HG03097 (cell line): ENCODE measurements at regions not wholly inside any gene's neighbourhood (a gene's known extent, or its start where the extent isn't known, plus 50 kb on each side); places are given as distances from the start of the nearest gene placed in this dataset.

ENCODE experiments used
- ATAC-seq: cut with Tn5 transposase; IDR thresholded peaks from one replicate; pipeline ENCODE4 v1.9.1; 2021; ENCODE audit not compliant: unreplicated experiment, low FRiP score

GRCh38 chr11:95337972-95338429, 107.0 kb upstream of the SESN3 start:
- peak; percentile 8 for ATAC-seq

GRCh38 chr11:95337175-95337957, 106.4 kb upstream of the SESN3 start:
- peak; percentile 90 for ATAC-seq

- ATAC-seq = no peak
Measured at GRCh38 chr11:95335989-95336388, 105.0 kb upstream of the SESN3 start.

GRCh38 chr11:95331161-95331560, 100.2 kb upstream of the SESN3 start:
- ATAC-seq = no peak

- no peak for ATAC-seq
Measured at GRCh38 chr11:95330302-95330701, 99.3 kb upstream of the SESN3 start.

- no peak for ATAC-seq
Measured at GRCh38 chr11:95327273-95327948, 96.4 kb upstream of the SESN3 start.

GRCh38 chr11:95325777-95326258, 94.8 kb upstream of the SESN3 start:
- ATAC-seq = no peak

- ATAC-seq = no peak
Measured at GRCh38 chr11:95324826-95325225, 93.8 kb upstream of the SESN3 start.

- no peak for ATAC-seq
Measured at GRCh38 chr11:95322539-95322938, 91.5 kb upstream of the SESN3 start.

- ATAC-seq = no peak
Measured at GRCh38 chr11:95318498-95318897, 87.5 kb upstream of the SESN3 start.

GRCh38 chr11:95308512-95309035, 77.6 kb upstream of the SESN3 start:
- no peak for ATAC-seq

GRCh38 chr11:95307286-95307685, 76.3 kb upstream of the SESN3 start:
- no peak for ATAC-seq

- ATAC-seq = no peak
Measured at GRCh38 chr11:95306801-95307200, 75.8 kb upstream of the SESN3 start.

- no peak for ATAC-seq
Measured at GRCh38 chr11:95306123-95306522, 75.1 kb upstream of the SESN3 start.

GRCh38 chr11:95305705-95306104, 74.7 kb upstream of the SESN3 start:
- ATAC-seq = no peak

- no peak for ATAC-seq
Measured at GRCh38 chr11:95304777-95305176, 73.8 kb upstream of the SESN3 start.

GRCh38 chr11:95302211-95302610, 71.2 kb upstream of the SESN3 start:
- no peak for ATAC-seq

- no peak for ATAC-seq
Measured at GRCh38 chr11:95301474-95301873, 70.5 kb upstream of the SESN3 start.

GRCh38 chr11:95299078-95299679, 68.2 kb upstream of the SESN3 start:
- ATAC-seq = no peak

- no peak for ATAC-seq
Measured at GRCh38 chr11:95297680-95298452, 66.9 kb upstream of the SESN3 start.
